Body of pancreas (tissue), 4 donors: ENCODE measurements at regions not wholly inside any gene's neighbourhood (a gene's known extent, or its start where the extent isn't known, plus 50 kb on each side); places are given as distances from the start of the nearest gene placed in this dataset.

ENCODE experiments used
- CTCF ChIP-seq, 7 experiments: fragments of 450-650 bp in 4 of 7; fragments of 200-600 bp in 3 of 7; sonication (generic) in 3 of 7; IDR thresholded peaks; one replicate each; pipeline ENCODE4 v1.5.1; 2016 to 2019; ENCODE audit warnings: antibody characterized with exemption in 7 of 7
- POLR2A ChIP-seq, 3 donors: fragments of 450-650 bp; IDR thresholded peaks; one replicate each; pipeline ENCODE4 v1.6.1; 2016; ENCODE audit warnings: antibody characterized with exemption in 3 of 3, mild to moderate bottlenecking in 2 of 3

- TF ChIP-seq CTCF (IDR thresholded peaks at IDR 0.05) (no peak), POLR2A (IDR thresholded peaks at IDR 0.05) (no peak)
Measured at GRCh38 chr2:77862120-77862519, 339.9 kb upstream of the LRRTM4 start.
